A673 (cell line): ENCODE measurements at regions not wholly inside any gene's neighbourhood (a gene's known extent, or its start where the extent isn't known, plus 50 kb on each side); places are given as distances from the start of the nearest gene placed in this dataset.

ENCODE experiments used
- EZH2 ChIP-seq: fragments of 200-600 bp; sonication (generic); IDR thresholded peaks from 2 replicates; pipeline ENCODE4 v1.6.1; 2017; ENCODE audit warnings: borderline replicate concordance, low read depth, mild to moderate bottlenecking, mixed read lengths, antibody characterized with exemption, low read length; ENCODE audit not compliant: poor library complexity, severe bottlenecking
- TF ChIP-seq, protein P1 (sequence below): fragments of 300-800, 200-600 bp; sonication (generic); conservative IDR thresholded peaks from 2 replicates; pipeline ENCODE4 v1.5.1; 2017; ENCODE audit warnings: low read depth, mild to moderate bottlenecking, antibody characterized with exemption, low read length, moderate library complexity, mixed read lengths

GRCh38 chr4:137635601-137636000, 103.3 kb upstream of the PCDH18 start:
- TF ChIP-seq, protein P1, sequence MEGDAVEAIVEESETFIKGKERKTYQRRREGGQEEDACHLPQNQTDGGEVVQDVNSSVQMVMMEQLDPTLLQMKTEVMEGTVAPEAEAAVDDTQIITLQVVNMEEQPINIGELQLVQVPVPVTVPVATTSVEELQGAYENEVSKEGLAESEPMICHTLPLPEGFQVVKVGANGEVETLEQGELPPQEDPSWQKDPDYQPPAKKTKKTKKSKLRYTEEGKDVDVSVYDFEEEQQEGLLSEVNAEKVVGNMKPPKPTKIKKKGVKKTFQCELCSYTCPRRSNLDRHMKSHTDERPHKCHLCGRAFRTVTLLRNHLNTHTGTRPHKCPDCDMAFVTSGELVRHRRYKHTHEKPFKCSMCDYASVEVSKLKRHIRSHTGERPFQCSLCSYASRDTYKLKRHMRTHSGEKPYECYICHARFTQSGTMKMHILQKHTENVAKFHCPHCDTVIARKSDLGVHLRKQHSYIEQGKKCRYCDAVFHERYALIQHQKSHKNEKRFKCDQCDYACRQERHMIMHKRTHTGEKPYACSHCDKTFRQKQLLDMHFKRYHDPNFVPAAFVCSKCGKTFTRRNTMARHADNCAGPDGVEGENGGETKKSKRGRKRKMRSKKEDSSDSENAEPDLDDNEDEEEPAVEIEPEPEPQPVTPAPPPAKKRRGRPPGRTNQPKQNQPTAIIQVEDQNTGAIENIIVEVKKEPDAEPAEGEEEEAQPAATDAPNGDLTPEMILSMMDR, result no peak
- TF ChIP-seq EZH2, result no peak
